Mammary epithelial cell (primary cell): ENCODE measurements at regions not wholly inside any gene's neighbourhood (a gene's known extent, or its start where the extent isn't known, plus 50 kb on each side); places are given as distances from the start of the nearest gene placed in this dataset.

ENCODE experiments used
- EZH2 ChIP-seq: IDR thresholded peaks from 2 replicates; pipeline ENCODE4 v1.6.1; 2012; ENCODE audit warnings: low read length, inconsistent platforms, borderline replicate concordance
- TF ChIP-seq, protein P1 (sequence below), 2 donors: IDR thresholded peaks in 1 of 2; conservative IDR thresholded peaks in 1 of 2; 2 replicates each; pipeline ENCODE4 v1.5.1; 2011 to 2012; ENCODE audit warnings: inconsistent platforms in 2 of 2, low read length in 2 of 2, mild to moderate bottlenecking in 2 of 2, control low read depth in 1 of 2, low read depth in 1 of 2; ENCODE audit not compliant: insufficient read depth in 1 of 2; ENCODE audit errors: extremely low read depth in 1 of 2

DNA sequence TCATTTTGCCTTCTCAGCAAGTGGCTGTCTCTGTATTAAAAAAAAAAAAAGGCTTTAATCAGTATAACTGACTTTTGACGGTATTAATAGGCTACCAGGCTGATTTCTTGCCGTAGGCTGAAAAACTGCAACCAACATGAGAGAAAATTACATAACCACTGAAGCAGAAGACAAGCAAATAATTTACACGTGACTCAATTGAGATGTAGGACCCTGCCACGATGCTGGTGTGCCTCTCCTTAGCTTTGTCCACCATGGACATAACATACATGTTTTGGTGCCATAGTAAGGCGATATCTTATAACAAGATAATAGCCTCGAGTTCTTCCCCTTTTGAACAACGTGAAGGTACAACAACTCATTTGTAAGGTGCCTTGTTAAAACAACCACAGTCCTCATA is 88.7 kb upstream of the GRIP1 start:
- TF ChIP-seq, protein P1, sequence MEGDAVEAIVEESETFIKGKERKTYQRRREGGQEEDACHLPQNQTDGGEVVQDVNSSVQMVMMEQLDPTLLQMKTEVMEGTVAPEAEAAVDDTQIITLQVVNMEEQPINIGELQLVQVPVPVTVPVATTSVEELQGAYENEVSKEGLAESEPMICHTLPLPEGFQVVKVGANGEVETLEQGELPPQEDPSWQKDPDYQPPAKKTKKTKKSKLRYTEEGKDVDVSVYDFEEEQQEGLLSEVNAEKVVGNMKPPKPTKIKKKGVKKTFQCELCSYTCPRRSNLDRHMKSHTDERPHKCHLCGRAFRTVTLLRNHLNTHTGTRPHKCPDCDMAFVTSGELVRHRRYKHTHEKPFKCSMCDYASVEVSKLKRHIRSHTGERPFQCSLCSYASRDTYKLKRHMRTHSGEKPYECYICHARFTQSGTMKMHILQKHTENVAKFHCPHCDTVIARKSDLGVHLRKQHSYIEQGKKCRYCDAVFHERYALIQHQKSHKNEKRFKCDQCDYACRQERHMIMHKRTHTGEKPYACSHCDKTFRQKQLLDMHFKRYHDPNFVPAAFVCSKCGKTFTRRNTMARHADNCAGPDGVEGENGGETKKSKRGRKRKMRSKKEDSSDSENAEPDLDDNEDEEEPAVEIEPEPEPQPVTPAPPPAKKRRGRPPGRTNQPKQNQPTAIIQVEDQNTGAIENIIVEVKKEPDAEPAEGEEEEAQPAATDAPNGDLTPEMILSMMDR (conservative IDR thresholded peaks at IDR 0.05 in 1 of 2, IDR thresholded peaks at IDR 0.05 in 1 of 2; ENCODE audit: extremely low read depth in 1 of 2, insufficient read depth in 1 of 2, low read depth in 1 of 2, low read length in 2 of 2) = no peak
- TF ChIP-seq EZH2 = no peak
